ENCODE measurements at regions not wholly inside any gene's neighbourhood (a gene's known extent, or its start where the extent isn't known, plus 50 kb on each side); places are given as distances from the start of the nearest gene placed in this dataset.

DNA sequence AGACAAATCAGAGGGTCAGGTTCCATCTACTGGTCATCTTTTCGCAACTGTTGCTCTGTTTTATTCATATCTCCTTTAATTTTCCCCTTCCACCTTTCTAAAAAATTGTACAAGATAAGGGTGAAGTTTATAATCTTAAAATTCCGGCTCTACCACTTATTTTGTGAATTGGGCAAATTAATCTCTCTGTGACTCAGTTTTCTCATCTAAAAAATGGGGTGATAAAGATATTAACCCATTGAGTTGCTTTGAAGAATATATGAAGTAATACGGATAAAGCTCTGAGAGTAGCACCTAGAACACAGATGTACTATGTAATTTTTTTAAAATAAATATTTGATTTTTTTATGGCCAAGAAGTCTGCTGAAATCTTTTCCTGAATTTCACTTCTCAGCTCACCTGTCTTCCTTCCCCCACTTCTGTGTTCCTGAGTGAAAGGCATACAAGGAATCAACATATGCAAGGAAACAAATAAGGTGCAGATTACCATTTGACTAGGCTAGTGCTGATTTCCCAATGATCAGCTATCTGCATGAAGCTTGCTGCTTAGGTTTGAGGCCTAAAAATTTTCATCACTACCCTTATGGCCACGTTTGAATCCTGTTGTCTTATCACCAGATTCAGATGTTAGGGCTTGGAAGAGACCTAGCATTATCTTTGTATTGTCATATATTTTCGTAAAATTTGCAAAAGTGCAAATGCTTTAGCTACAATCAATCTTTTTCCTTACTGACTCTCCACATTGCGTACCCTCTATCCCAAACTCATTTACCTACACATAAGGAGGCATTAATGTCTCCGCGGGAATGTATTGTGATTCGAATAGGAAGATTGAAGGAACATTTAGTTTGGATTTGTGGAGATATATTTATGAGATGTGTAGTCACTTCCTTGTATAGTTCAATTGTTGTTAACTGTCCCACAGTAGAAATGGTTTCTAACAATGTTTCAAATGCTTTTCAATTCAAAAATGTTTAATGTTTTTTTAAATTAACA, 718.3 kb upstream of the PTBP2 start:
- Histone ChIP-seq H3K79me2 (ENCODE audit: insufficient read depth, low read length) (no peaks in the 10 kb centered on the region), H3K9me2 (replicated peaks; ENCODE audit: insufficient read depth, low read length) (0 out of 2 replicates have a peak, but pooled peaks cover 3% of the 10 kb centered on the region), H3K4me2 (ENCODE audit: low read depth, low read length, poor library complexity, severe bottlenecking) (no peak overlapping the region), H3K27me3 (ENCODE audit: low read length) (no peaks in the 10 kb centered on the region), H3K4me3 (ENCODE audit: insufficient read depth, low read length, poor library complexity, severe bottlenecking) (no peak overlapping the region), H3F3A (ENCODE audit: insufficient read depth) (no peaks in the 10 kb centered on the region), H3K36me3 (ENCODE audit: low read length) (no peaks in the 10 kb centered on the region), H4K20me1 (ENCODE audit: low read depth, low read length) (no peaks in the 10 kb centered on the region), H3K27ac (ENCODE audit: low read depth, low read length) (no peak overlapping the region), H3K9me3 (ENCODE audit: insufficient read depth, low read length) (no peaks in the 10 kb centered on the region), H3K9ac (ENCODE audit: low read length) (no peak overlapping the region), H2AFZ (ENCODE audit: low read depth, low read length, severe bottlenecking) (no peak overlapping the region)
- TF ChIP-seq, protein P1, sequence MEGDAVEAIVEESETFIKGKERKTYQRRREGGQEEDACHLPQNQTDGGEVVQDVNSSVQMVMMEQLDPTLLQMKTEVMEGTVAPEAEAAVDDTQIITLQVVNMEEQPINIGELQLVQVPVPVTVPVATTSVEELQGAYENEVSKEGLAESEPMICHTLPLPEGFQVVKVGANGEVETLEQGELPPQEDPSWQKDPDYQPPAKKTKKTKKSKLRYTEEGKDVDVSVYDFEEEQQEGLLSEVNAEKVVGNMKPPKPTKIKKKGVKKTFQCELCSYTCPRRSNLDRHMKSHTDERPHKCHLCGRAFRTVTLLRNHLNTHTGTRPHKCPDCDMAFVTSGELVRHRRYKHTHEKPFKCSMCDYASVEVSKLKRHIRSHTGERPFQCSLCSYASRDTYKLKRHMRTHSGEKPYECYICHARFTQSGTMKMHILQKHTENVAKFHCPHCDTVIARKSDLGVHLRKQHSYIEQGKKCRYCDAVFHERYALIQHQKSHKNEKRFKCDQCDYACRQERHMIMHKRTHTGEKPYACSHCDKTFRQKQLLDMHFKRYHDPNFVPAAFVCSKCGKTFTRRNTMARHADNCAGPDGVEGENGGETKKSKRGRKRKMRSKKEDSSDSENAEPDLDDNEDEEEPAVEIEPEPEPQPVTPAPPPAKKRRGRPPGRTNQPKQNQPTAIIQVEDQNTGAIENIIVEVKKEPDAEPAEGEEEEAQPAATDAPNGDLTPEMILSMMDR (IDR thresholded peaks at IDR 0.05; ENCODE audit: insufficient read depth, low read length, poor library complexity, severe bottlenecking) = no peak
- no peak for TF ChIP-seq EZH2phosphoT487 (conservative IDR thresholded peaks at IDR 0.05; ENCODE audit: low read length)

DNA sequence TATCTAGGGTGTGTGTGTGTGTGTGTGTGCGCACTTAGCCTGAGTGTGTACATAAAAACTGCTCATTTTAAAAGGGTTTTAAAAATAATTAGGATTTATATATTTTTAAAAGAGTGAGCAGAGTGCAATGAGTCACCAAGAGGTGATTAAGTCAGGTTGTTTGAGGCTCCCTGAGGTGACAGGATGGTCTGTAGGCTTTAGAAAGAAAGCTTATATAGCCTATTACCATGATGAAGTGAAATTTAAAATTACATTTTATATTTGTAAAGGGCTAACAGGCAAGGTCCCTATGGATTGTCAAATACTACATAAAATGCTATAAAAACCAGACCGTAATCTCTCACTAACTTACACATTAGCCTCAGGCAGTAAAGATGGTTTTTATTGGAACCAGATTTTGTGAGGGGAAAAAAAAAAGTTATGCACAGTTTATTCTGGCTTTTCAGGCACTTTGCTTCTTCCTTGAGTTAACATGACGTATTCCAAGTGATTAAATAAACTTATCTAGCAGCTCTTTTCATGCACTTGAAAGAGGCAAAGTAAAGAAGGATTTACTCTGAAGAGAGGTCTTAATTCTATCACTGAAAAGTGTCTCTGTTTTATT, 711.7 kb upstream of the PTBP2 start:
- H3K79me2 ChIP-seq (ENCODE audit: insufficient read depth, low read length) = no peaks in the 10 kb centered on the region

DNA sequence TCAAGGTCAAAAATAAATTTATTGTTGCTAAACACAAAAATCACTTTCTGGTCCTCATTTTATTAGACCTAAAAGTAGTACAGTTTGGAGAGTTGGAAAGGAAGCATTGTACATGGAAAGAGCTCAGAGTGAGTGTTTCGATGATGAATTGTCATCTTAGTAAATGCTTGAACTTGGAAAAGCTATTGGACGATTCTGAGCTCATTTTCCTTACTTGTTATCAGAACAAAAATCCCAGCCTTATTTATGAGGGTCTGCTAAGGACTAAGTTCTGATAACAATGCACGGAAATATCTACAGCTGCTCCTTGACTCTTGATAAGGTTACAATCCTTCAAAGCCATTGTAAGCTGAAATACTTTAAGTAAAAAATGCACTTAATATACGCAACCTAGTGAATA, 710.0 kb upstream of the PTBP2 start:
- H3K9me3 ChIP-seq (ENCODE audit: insufficient read depth, low read length) = no peaks in the 10 kb centered on the region
- H3F3A ChIP-seq (ENCODE audit: insufficient read depth) = no peaks in the 10 kb centered on the region
- H3K4me2 ChIP-seq (ENCODE audit: low read depth, low read length, poor library complexity, severe bottlenecking) = no peak overlapping the region
- H3K9me2 ChIP-seq (replicated peaks; ENCODE audit: insufficient read depth, low read length) = no peaks in the 10 kb centered on the region
- H3K27ac ChIP-seq (ENCODE audit: low read depth, low read length) = no peak overlapping the region
- no peaks in the 10 kb centered on the region for H3K27me3 ChIP-seq (ENCODE audit: low read length)
- no peaks in the 10 kb centered on the region for H3K79me2 ChIP-seq (ENCODE audit: insufficient read depth, low read length)
- H4K20me1 ChIP-seq (ENCODE audit: low read depth, low read length) = no peaks in the 10 kb centered on the region
- no peak overlapping the region for H2AFZ ChIP-seq (ENCODE audit: low read depth, low read length, severe bottlenecking)
- H3K36me3 ChIP-seq (ENCODE audit: low read length) = no peaks in the 10 kb centered on the region
- no peak overlapping the region for H3K4me3 ChIP-seq (ENCODE audit: insufficient read depth, low read length, poor library complexity, severe bottlenecking)
- no peak overlapping the region for H3K9ac ChIP-seq (ENCODE audit: low read length)
- TF ChIP-seq EZH2phosphoT487 (conservative IDR thresholded peaks at IDR 0.05; ENCODE audit: low read length) = no peak
- TF ChIP-seq, protein P1 (IDR thresholded peaks at IDR 0.05; ENCODE audit: insufficient read depth, low read length, poor library complexity, severe bottlenecking) = no peak

More for the DNA sequence above, 711.7 kb upstream of the PTBP2 start:
- Histone ChIP-seq H3K9ac (ENCODE audit: low read length) (no peak overlapping the region), H3K27ac (ENCODE audit: low read depth, low read length) (no peak overlapping the region), H3K4me3 (ENCODE audit: insufficient read depth, low read length, poor library complexity, severe bottlenecking) (no peak overlapping the region), H3K9me3 (ENCODE audit: insufficient read depth, low read length) (no peaks in the 10 kb centered on the region), H4K20me1 (ENCODE audit: low read depth, low read length) (no peaks in the 10 kb centered on the region), H3K36me3 (ENCODE audit: low read length) (no peaks in the 10 kb centered on the region), H3K9me2 (replicated peaks; ENCODE audit: insufficient read depth, low read length) (no peaks in the 10 kb centered on the region), H3K27me3 (ENCODE audit: low read length) (no peaks in the 10 kb centered on the region), H3K4me2 (ENCODE audit: low read depth, low read length, poor library complexity, severe bottlenecking) (no peak overlapping the region), H2AFZ (ENCODE audit: low read depth, low read length, severe bottlenecking) (no peak overlapping the region), H3F3A (ENCODE audit: insufficient read depth) (no peaks in the 10 kb centered on the region)
- TF ChIP-seq, protein P1 (IDR thresholded peaks at IDR 0.05; ENCODE audit: insufficient read depth, low read length, poor library complexity, severe bottlenecking) = no peak
- no peak for TF ChIP-seq EZH2phosphoT487 (conservative IDR thresholded peaks at IDR 0.05; ENCODE audit: low read length)
